ENCODE measurements at regions not wholly inside any gene's neighbourhood (a gene's known extent, or its start where the extent isn't known, plus 50 kb on each side); places are given as distances from the start of the nearest gene placed in this dataset.

- DNase-seq (ENCODE audit: extremely low spot score, insufficient read length, low read depth) (no peak), FAIRE-seq (no peak)
Measured at GRCh38 chr21:28828021-28828420, 164.7 kb downstream of the LTN1 start.

DNA sequence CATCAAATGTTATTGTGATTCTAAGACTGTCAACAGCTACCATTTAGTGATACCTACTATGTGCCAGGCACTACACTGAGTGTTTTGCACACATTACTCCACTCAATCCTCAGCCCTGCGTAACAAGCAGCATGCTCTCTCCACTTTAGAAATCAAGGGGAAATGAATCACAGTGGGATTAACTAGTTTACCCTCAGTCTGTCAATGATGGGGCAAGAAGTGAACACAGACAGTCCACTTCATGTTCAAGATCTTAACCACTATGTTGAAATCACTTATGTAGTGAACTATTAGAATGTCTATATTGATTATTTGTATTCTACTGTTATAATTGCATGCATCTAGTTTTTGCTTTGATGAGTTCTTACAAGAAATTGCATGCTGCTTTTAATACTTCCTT is 165.3 kb downstream of the LTN1 start:
- no peak for DNase-seq (ENCODE audit: extremely low spot score, insufficient read length, low read depth)
- FAIRE-seq, result no peak

DNA sequence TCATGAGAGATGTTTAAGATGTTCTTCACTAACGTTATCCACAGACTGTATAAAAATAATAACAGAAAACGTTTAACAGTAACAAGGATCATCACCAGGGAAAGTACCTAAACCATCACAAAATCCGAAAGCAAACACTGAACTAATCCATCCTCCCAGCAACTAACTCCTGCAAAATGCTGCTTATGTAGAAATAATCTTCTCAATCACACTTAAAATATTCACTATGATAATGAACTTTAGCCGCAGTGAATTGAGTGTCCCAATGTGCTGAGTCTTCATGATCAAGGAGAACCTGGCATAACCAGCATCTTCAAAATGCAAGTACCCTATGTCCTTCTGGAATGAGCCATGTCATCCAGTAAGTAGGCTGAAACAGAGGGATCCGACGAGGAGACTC is 166.1 kb downstream of the LTN1 start:
- no peak for DNase-seq (ENCODE audit: extremely low spot score, insufficient read length, low read depth)
- FAIRE-seq, result no peak

- no peak for DNase-seq (ENCODE audit: extremely low spot score, insufficient read length, low read depth)
- no peak for FAIRE-seq
Measured at GRCh38 chr21:28826021-28826420, 166.7 kb downstream of the LTN1 start.

DNA sequence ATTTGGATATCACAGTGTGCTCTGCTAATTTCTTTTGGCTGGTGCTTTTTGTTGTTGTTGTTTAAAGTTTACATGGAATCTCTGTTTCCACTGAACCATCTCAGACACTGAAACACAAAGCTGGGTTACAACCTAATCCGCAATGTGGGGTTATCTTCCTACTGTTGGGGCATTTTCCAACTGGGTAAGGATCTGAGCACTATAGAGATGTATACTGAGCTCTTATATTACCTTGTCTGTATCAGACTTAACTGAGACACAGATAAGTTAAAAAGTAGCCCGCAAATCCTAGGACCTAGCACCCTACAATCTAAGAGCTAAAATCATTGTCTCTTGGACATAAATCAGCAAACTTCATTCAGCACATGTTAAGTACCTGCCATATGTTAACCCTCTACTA is 169.2 kb downstream of the LTN1 start:
- FAIRE-seq (no peak), DNase-seq (ENCODE audit: extremely low spot score, insufficient read length, low read depth) (no peak)

DNA sequence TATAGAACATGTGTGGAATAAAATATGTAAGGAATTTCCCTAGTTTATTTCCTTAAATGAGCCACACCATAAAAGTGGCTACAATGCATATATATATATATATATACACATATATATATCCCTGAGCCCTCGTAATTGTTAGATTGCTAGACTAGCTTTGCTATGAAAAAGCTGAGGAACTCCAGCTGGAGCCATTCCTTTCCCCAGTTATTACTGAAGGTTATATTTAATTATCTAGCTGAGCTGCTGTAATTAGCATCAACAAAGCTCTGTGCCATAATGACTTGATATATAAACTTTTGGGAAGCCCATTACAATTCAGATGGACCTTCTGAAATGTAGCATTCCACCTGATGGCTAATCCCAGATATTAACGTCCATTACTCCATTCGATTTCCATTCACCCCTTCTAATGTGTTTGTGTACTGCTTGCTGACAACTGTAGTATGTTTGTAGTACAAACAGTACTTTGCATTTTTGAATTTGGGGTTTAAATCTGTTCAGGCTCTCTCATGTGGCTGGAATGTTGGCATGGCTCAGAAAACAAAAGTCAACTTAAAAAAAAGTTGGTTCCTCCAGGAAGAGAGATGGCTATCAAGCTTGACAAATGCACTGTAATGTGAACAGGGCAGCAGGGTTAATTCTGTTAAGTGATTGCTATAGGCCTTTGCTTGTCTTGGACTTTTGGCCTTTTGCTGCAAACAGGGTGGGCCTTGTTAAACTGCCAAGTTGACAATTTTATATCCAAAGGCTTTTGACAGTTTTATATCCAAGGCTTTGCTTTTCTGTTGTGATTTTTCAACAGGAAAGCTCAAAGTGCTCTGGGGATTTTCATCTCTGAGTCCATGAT is 170.0 kb downstream of the LTN1 start:
- FAIRE-seq (no peak), DNase-seq (ENCODE audit: extremely low spot score, insufficient read length, low read depth) (no peak)

DNA sequence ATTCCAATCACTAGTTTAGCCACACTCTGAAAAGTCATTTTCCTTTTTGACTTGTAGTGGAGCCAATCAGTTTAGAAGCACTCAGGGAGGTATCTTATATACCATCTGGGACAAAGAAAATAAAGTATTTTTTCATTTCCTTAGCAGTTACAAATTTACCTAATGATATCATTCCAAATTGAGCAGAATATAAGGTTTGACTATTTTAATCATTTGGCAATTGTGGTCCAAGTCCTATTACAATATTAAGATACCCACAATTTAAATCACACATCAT is 170.6 kb downstream of the LTN1 start:
- no peak for DNase-seq (ENCODE audit: extremely low spot score, insufficient read length, low read depth)

DNA sequence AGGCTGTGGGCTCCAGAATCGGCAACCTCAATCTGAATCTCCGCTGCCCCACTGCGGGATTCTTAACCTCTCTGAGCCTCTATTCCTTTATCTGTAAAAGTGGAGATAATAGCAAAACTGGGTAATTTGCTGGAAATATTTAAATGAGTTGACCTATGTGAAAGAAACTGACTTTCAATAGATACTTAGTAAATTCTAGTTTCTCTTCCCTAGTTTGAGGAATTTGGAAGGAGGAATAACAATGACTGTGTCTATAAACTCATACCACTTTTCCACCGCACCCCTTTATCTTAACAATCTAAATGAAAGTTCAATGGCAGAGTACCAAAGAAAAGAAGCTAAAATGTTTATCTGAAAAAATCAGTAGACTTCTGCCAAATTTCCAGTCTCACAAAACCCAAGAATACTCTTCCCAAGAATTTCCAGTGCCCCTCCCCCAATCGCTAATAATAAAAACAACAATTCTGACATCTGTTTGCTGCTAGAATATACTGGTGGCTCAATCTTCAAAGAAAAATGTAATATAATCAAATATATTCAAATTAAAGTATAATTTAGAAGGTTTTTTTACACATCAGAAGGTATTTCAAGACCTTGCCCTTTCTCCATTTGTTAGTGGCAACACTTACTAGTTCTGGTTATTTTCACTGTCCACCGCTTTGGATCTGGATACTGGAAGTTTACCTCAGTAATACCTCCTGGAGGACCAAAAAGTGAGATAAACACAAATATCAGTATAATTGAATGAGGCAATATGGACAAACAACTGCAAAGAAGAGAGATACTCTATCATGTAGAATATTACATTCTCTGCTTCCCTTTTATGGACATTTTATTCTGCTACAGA is 171.2 kb downstream of the LTN1 start:
- DNase-seq (ENCODE audit: extremely low spot score, insufficient read length, low read depth), result no peak
- no peak for FAIRE-seq

More for the DNA sequence above, 170.6 kb downstream of the LTN1 start:
- FAIRE-seq, result no peak

DNA sequence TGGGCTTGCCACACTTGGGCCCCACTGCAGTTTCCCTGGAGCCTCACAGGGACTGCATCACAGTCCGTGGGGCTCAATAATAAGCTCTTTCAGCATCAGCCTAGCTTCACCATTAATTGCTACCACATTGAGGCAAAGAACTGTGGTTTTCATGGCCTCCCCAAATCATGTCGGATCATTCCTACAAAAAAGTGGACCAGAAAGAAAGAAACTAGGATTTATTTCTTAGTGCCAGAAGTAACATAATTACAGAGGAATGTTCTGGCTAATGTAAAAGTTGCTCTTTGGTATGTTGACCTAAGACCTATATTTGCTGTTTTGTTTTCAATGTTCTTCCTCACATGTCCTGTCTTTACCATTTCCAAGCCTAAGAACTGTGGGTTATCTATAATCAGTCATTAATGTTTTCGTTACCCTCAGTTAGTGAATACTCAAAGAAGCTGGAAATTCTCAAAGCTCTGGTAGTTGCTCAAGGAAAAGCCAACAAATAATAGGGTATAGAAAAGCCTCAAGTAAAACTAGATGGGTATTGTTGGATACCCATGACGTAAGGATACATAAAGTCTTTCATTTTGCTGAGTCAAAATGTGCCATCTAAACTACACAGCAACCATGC is 173.9 kb downstream of the LTN1 start:
- DNase-seq (ENCODE audit: extremely low spot score, insufficient read length, low read depth), result no peak
- FAIRE-seq, result no peak

- no peak for FAIRE-seq
- no peak for DNase-seq (ENCODE audit: extremely low spot score, insufficient read length, low read depth)
Measured at GRCh38 chr21:28817871-28818270, 174.8 kb downstream of the LTN1 start.

GRCh38 chr21:28811860-28812259 is 180.8 kb downstream of the LTN1 start:
- DNase-seq (ENCODE audit: extremely low spot score, insufficient read length, low read depth), result no peak
- no peak for FAIRE-seq

DNA sequence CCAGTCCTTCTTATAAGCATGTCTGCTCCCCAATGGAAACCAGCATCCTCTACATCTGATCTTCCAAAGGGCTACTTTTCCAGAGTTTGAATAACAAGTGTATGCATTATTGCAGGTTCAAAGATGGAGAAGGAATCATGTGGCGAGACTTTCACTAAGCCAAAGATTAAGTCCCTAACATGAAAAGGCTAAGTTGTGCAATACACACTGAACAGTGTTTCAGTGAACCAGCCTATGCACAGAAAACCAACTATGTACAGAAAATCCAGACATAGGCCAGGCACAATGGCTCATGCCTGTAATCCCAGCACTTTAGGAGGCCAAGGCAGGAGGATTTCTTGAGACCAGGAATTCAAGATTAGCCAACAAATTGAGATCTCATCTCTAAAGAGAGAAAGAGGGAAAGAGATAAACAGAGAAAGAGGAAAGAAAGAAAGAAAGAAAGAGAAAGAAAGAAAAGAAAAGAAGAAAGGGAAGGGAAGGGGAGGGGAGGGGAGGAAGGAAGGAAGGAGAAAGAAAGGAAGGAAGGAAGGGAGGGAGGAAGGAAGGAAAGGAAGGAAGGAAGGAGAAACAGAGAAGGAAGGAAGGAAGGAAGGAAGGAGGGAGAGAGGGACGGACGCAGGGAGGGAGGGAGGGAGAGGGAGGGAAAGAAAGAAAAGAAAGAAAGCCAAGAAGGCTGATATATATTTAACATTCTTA is 181.7 kb downstream of the LTN1 start:
- no peak for FAIRE-seq

DNA sequence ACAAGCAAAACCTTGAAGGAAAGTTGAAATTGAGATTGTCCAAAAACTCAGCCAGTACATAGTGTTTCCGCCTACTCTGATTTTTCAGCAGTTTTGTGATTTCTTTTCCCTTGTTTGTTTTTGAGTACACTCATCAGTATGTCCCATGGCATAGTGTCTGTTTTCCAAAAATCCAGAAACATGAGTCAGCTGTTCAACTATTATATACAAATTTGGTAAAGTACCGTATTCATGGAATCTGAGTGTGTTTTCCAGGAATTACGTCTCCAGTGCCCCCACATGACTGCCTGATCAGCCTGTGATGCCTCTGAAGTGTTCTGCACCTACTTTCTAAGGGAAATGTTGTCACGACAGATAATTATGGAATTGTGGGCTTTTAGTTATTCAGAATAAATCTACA is 186.8 kb downstream of the LTN1 start:
- DNase-seq (ENCODE audit: extremely low spot score, insufficient read length, low read depth) (no peak), FAIRE-seq (no peak)

More for the DNA sequence above, 181.7 kb downstream of the LTN1 start:
- DNase-seq (ENCODE audit: extremely low spot score, insufficient read length, low read depth), result no peak

- FAIRE-seq (no peak), DNase-seq (ENCODE audit: extremely low spot score, insufficient read length, low read depth) (no peak)
Measured at GRCh38 chr21:28804089-28804670, 188.5 kb downstream of the LTN1 start.

- no peak for FAIRE-seq
- DNase-seq (ENCODE audit: extremely low spot score, insufficient read length, low read depth), result no peak
Measured at GRCh38 chr21:28801906-28802305, 190.8 kb downstream of the LTN1 start.

DNA sequence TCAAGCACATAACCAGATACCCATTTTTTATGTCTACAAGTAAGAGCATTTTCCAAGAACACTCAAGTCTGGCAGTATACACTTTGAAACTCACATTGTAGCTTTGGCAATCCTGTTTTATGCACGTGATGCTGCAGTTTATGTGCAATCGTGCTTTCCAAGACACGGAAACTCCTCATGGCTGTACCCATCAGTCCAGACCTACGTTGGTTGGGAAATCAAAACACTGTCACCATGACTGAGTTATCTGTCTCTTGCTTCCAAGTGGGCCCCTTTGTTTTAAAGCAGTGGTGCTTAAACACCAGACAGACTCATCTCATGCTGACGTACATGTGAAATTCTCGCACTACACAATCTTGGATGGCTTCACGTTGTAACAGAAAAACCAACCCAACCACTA is 192.8 kb downstream of the LTN1 start:
- FAIRE-seq, result no peak
- DNase-seq (ENCODE audit: extremely low spot score, insufficient read length, low read depth), result no peak

GRCh38 chr21:28798798-28799197 is 193.9 kb downstream of the LTN1 start:
- DNase-seq (ENCODE audit: extremely low spot score, insufficient read length, low read depth), result no peak
- no peak for FAIRE-seq

DNA sequence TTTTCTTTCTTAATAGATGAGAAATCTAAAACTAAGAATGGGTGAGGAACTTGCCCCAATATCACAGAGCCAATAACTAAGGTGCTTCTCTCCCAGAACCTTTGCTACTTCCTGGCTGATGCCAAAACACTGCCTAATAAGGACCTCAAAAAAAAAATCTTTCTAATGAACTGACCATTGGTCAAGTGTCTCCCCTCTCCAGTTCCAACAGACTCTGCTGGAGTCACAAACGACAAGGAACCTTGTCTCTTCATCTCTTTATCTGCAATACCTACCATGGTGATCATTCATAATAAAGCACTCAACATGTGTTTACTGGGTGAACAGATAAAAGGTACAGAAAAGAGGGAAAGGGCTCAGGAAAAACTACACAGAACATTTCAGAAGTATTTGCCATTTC is 197.4 kb downstream of the LTN1 start:
- no peak for DNase-seq (ENCODE audit: extremely low spot score, insufficient read length, low read depth)

GRCh38 chr21:28794371-28794851 is 198.3 kb downstream of the LTN1 start:
- no peak for DNase-seq (ENCODE audit: extremely low spot score, insufficient read length, low read depth)
- FAIRE-seq, result no peak

More for the DNA sequence above, 197.4 kb downstream of the LTN1 start:
- FAIRE-seq, result no peak

DNA sequence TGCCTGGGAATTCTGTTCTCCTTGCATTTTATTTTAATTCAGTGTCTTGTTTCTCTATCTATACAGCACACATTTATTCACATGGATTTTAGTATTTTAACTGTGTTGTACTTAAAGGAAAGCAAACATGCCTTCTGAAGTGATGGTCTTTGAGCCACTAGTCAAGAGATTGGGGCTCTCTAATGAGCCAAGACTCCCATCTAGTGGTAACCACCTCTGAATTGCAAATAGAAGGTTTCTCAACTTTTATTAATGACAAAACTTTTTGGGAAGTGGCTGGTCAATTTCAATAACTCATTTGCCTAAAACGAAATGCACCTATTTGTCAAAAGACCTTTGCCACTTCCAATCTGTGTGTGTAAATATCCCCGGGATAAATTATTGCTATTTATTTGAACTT is 199.6 kb downstream of the LTN1 start:
- no peak for FAIRE-seq

More for the DNA sequence above, 199.6 kb downstream of the LTN1 start:
- DNase-seq (ENCODE audit: extremely low spot score, insufficient read length, low read depth), result no peak

All from GM18507 (cell line).